A549 (cell line): ENCODE measurements at regions not wholly inside any gene's neighbourhood (a gene's known extent, or its start where the extent isn't known, plus 50 kb on each side); places are given as distances from the start of the nearest gene placed in this dataset.

Source experiments
- ATAC-seq, 2 experiments: fragments of 200-7000 bp in 1 of 2; fragments of >200 bp in 1 of 2; cut with Nextera tagmentation in 1 of 2; cut with Tn5 transposase in 1 of 2; 3 replicates each; pipeline versions ENCODE4 v1.8.0 to v1.9.1; 2018 to 2020; ENCODE audit warnings: mild to moderate bottlenecking in 1 of 2, moderate library complexity in 1 of 2
- CTCF ChIA-PET: fragments of 300-600 bp; sonication (Branson Sonifier 250); formaldehyde crosslinking; extraction: SDS; loops from one replicate; lab custom pipeline; 2021; ENCODE audit warnings: antibody characterized with exemption, inconsistent platforms; lab: Yijun Ruan, JAX
- POLR2A ChIA-PET: fragments of 350-600 bp; formaldehyde crosslinking; extraction: SDS; loops from one replicate; lab custom pipeline; 2021; ENCODE audit warnings: antibody characterized with exemption, inconsistent platforms; lab: Yijun Ruan, JAX
- DNase-seq, 2 experiments: peaks; one replicate each; pipeline versions ENCODE4 v3.0.0 to v3.0.0-alpha.2; 2011 to 2016; ENCODE audit warnings: low read depth in 1 of 2, low spot score in 1 of 2
- FAIRE-seq: peaks from 2 replicates; lab custom pipeline; 2011; peaks lifted over from hg19 to GRCh38; lab: Jason Lieb, UNC
- H3K27ac ChIP-seq, 2 experiments: fragments of >200 bp; sonication (Bioruptor Twin); formaldehyde crosslinking; 3 replicates each; pipeline ENCODE4 v1.5.1; 2016 to 2017
- H3K4me1 ChIP-seq: fragments of >200 bp; sonication (Bioruptor Twin); formaldehyde crosslinking; 3 replicates; pipeline ENCODE4 v1.6.1; 2016
- H3K4me2 ChIP-seq: fragments of >200 bp; sonication (Bioruptor Twin); formaldehyde crosslinking; 3 replicates; pipeline ENCODE4 v1.6.1; 2016
- H3K4me3 ChIP-seq: fragments of >200 bp; sonication (Bioruptor Twin); formaldehyde crosslinking; 3 replicates; pipeline ENCODE4 v1.5.1; 2016
- H3K9me3 ChIP-seq: fragments of >200 bp; sonication (Bioruptor Twin); formaldehyde crosslinking; 3 replicates; pipeline ENCODE4 v1.6.1; 2016
- BHLHE40 ChIP-seq: IDR thresholded peaks from 2 replicates; pipeline ENCODE4 v1.6.1; 2012; ENCODE audit warnings: low read depth, low read length, inconsistent platforms
- CHD2 ChIP-seq: fragments of 150-350 bp; IDR thresholded peaks from 2 replicates; pipeline ENCODE4 v1.6.1; 2014; ENCODE audit warnings: low read length; ENCODE audit not compliant: partially characterized antibody
- EHF ChIP-seq: fragments of 250-450 bp; sonication (Bioruptor Pico); IDR thresholded peaks from 2 replicates; pipeline ENCODE4 v1.5.0; 2020; ENCODE audit warnings: mild to moderate bottlenecking
- EHMT2 ChIP-seq: fragments of 200-600 bp; sonication (generic); IDR thresholded peaks from 2 replicates; pipeline ENCODE4 v1.6.1; 2016; ENCODE audit warnings: antibody characterized with exemption, low read depth, mild to moderate bottlenecking, moderate library complexity
- ESRRA ChIP-seq: fragments of 150-350 bp; IDR thresholded peaks from 2 replicates; pipeline ENCODE4 v1.6.1; 2014; ENCODE audit warnings: mild to moderate bottlenecking, low read length, borderline replicate concordance
- FOXS1 ChIP-seq: fragments of 250-450 bp; sonication (Bioruptor Pico); IDR thresholded peaks from 2 replicates; pipeline ENCODE4 v1.5.0; 2020; ENCODE audit warnings: mild to moderate bottlenecking, moderate library complexity
- HEYL ChIP-seq: fragments of 250-450 bp; sonication (Bioruptor Pico); IDR thresholded peaks from 2 replicates; pipeline ENCODE4 v1.8.0; 2021; ENCODE audit warnings: mild to moderate bottlenecking, moderate library complexity
- HOXA7 ChIP-seq: fragments of 250-450 bp; sonication (Bioruptor Pico); IDR thresholded peaks from 2 replicates; pipeline ENCODE4 v1.5.0; 2020; ENCODE audit warnings: mild to moderate bottlenecking, moderate library complexity
- JUN ChIP-seq, 2 experiments: fragments of >200 bp; sonication (Bioruptor Twin); formaldehyde crosslinking; IDR thresholded peaks; 2 replicates in 1 of 2; 3 replicates in 1 of 2; pipeline ENCODE4 v1.6.1; 2016 to 2017
- NFE2L2 ChIP-seq: fragments of 150-350 bp; conservative IDR thresholded peaks from 2 replicates; pipeline ENCODE4 v1.6.1; 2014; ENCODE audit warnings: low read length
- NPAS2 ChIP-seq: fragments of 250-450 bp; sonication (Bioruptor Pico); IDR thresholded peaks from 2 replicates; pipeline ENCODE4 v1.8.0; 2022; ENCODE audit warnings: mild to moderate bottlenecking, moderate library complexity, borderline replicate concordance
- POLR2AphosphoS2 ChIP-seq: conservative IDR thresholded peaks from 2 replicates; pipeline ENCODE4 v1.6.1; 2012; ENCODE audit warnings: low read length, improper control_type of control experiment, inconsistent platforms
- RAD21 ChIP-seq, 2 experiments: fragments of >200 bp in 1 of 2; sonication (Bioruptor Twin) in 1 of 2; formaldehyde crosslinking in 1 of 2; IDR thresholded peaks in 1 of 2; conservative IDR thresholded peaks in 1 of 2; 2 replicates in 1 of 2; 3 replicates in 1 of 2; pipeline ENCODE4 v1.6.1; 2012 to 2018; ENCODE audit warnings: inconsistent platforms in 1 of 2
- RCOR1 ChIP-seq: fragments of 150-350 bp; IDR thresholded peaks from 2 replicates; pipeline ENCODE4 v1.6.1; 2014; ENCODE audit warnings: antibody characterized with exemption, low read length, low read depth
- REST ChIP-seq: fragments of 200-600 bp; sonication (generic); IDR thresholded peaks from 2 replicates; pipeline ENCODE4 v1.6.1; 2016; ENCODE audit warnings: antibody characterized with exemption, mild to moderate bottlenecking, moderate library complexity
- SREBF2 ChIP-seq: fragments of 450-650 bp; IDR thresholded peaks from 2 replicates; pipeline ENCODE4 v1.6.1; 2014; ENCODE audit warnings: mild to moderate bottlenecking, moderate library complexity
- ZFP36 ChIP-seq: fragments of 450-650 bp; IDR thresholded peaks from 2 replicates; pipeline ENCODE4 v1.6.1; 2014; ENCODE audit warnings: borderline replicate concordance; ENCODE audit not compliant: partially characterized antibody
- WGBS: methylation state at CpG from one replicate; pipeline ENCODE4 v1.1.6; 2017; ENCODE audit errors: missing lambda C conversion rate; 5-methylcytosine and 5-hydroxymethylcytosine counted together
- TF ChIP-seq, protein P1 (sequence below): IDR thresholded peaks from 2 replicates; pipeline ENCODE4 v1.6.1; 2012
- TF ChIP-seq, protein P2 (sequence below): fragments of >200 bp; sonication (Bioruptor Twin); formaldehyde crosslinking; IDR thresholded peaks from 3 replicates; pipeline ENCODE4 v1.6.1; 2016

DNA sequence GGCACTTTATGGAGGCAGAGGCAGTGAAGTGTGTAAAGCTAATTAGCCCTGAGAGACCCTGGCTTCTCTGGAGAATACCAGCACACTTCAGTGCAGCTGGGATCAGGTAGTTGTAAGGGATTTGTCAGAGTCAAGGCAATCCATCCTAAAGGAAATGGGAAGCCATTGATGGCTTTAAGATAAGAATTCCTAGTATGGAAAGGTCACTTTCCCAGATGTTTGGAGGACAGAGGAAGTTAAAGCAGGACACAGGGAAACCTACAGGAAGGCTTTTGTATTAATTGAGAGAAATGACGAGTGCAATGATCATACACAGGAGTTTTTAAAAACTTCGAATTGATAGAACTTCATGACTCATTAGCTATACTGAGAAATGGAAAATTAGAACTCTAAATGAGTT lies 254.4 kb downstream of the SLC16A7 start (continued):
- TF ChIP-seq REST (no peak), EHF (no peak)

GRCh38 chr12:59858508-59859170 lies 262.8 kb downstream of the SLC16A7 start:
- Histone ChIP-seq H3K9me3 (no peaks in the 10 kb centered on the region), H3K4me2 (no peak overlapping the region), H3K4me3 (no peak overlapping the region), H3K4me1 (no peaks in the 10 kb centered on the region), H3K27ac (no peak overlapping the region)
- no peak for ATAC-seq
- no peak for DNase-seq
- ChIA-PET CTCF (interaction anchor here (0.5 kb wide), 1 partner anchor 730 kb away, joined by 3 read pairs; no protein-coding TSS in a partner anchor), POLR2A (no interaction called here)
- no peak for TF ChIP-seq NPAS2 (CRISPR knock-in tag)
- TF ChIP-seq RAD21 (conservative IDR thresholded peaks at IDR 0.05 in 1 of 2, IDR thresholded peaks at IDR 0.05 in 1 of 2), result no peak
- no peak for TF ChIP-seq BHLHE40
- TF ChIP-seq ESRRA, result no peak
- TF ChIP-seq NFE2L2, result no peak
- FAIRE-seq, result no peak
- 10% methylated on average over 2 of the region's 2 CpGs for WGBS

DNA sequence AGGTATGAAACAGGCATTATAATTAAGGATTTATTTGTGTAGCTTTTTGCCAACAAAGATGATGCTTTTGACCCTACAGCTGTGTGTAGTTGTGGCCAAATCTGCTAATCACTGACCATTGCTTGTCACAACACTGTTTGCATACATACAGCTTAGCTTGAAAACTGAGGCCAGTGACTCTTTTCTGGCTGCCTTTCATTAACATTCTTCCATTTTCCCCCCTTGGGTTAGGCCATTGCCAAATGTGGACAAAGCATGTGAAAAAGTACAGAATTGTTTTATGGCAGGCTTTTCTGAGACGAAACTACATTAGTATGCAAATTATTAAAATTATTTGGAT lies 263.3 kb downstream of the SLC16A7 start:
- no peak for ATAC-seq
- H3K9me3 ChIP-seq, result no peaks in the 10 kb centered on the region
- H3K27ac ChIP-seq, result no peak overlapping the region
- TF ChIP-seq POLR2AphosphoS2 (no peak), EHF (no peak), RCOR1 (no peak), ZFP36 (no peak), JUN (IDR thresholded peaks at IDR 0.05) (no peak), SREBF2 (no peak), FOXS1 (CRISPR knock-in tag) (no peak), HOXA7 (CRISPR knock-in tag) (no peak), EHMT2 (no peak), HEYL (CRISPR knock-in tag) (no peak), CHD2 (no peak)
- TF ChIP-seq, protein P1, sequence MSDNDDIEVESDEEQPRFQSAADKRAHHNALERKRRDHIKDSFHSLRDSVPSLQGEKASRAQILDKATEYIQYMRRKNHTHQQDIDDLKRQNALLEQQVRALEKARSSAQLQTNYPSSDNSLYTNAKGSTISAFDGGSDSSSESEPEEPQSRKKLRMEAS, result no peak
- TF ChIP-seq, protein P2, sequence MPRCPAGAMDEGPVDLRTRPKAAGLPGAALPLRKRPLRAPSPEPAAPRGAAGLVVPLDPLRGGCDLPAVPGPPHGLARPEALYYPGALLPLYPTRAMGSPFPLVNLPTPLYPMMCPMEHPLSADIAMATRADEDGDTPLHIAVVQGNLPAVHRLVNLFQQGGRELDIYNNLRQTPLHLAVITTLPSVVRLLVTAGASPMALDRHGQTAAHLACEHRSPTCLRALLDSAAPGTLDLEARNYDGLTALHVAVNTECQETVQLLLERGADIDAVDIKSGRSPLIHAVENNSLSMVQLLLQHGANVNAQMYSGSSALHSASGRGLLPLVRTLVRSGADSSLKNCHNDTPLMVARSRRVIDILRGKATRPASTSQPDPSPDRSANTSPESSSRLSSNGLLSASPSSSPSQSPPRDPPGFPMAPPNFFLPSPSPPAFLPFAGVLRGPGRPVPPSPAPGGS, result no peak
- ChIA-PET POLR2A (no interaction called here), CTCF (interaction anchor here (0.5 kb wide), 1 partner anchor 731 kb away, joined by 3 read pairs; no protein-coding TSS in a partner anchor)
- H3K4me1 ChIP-seq, result no peaks in the 10 kb centered on the region
- WGBS, result 26% methylated on average over 1 of the region's 1 CpG
- DNase-seq, result no peak
- no peak overlapping the region for H3K4me2 ChIP-seq
- no peak overlapping the region for H3K4me3 ChIP-seq
- FAIRE-seq, result no peak
